Subcutaneous abdominal adipose tissue (tissue), 5 donors: ENCODE measurements at regions not wholly inside any gene's neighbourhood (a gene's known extent, or its start where the extent isn't known, plus 50 kb on each side); places are given as distances from the start of the nearest gene placed in this dataset.
"Not testable (repeated sequence)": the region's sequence is repeated elsewhere in the genome, so short reads cannot be mapped to it uniquely, and the experiment has no call there.

Experiments
- H3K27ac ChIP-seq: one replicate; pipeline ENCODE4 v1.7.0; 2013; ENCODE audit warnings: low read depth, mild to moderate bottlenecking, inconsistent platforms, low read length, moderate library complexity
- H3K27me3 ChIP-seq, 5 donors: one replicate each; pipeline ENCODE4 v1.7.0; 2013; ENCODE audit warnings: low read length in 5 of 5, inconsistent platforms in 1 of 5; ENCODE audit not compliant: control insufficient read depth in 5 of 5, insufficient read depth in 4 of 5
- H3K36me3 ChIP-seq, 5 donors: one replicate each; pipeline ENCODE4 v1.7.0; 2013; ENCODE audit warnings: low read length in 5 of 5; ENCODE audit not compliant: control insufficient read depth in 5 of 5, insufficient read depth in 5 of 5
- H3K4me1 ChIP-seq, 5 donors: one replicate each; pipeline ENCODE4 v1.7.0; 2013; ENCODE audit warnings: low read length in 5 of 5, mild to moderate bottlenecking in 3 of 5, moderate library complexity in 1 of 5; ENCODE audit not compliant: control insufficient read depth in 5 of 5, insufficient read depth in 5 of 5
- H3K4me3 ChIP-seq, 5 donors: one replicate each; pipeline ENCODE4 v1.7.0; 2013; ENCODE audit warnings: low read length in 5 of 5, low read depth in 1 of 5
- H3K9ac ChIP-seq, 5 donors: one replicate each; pipeline ENCODE4 v1.7.0; 2013; ENCODE audit warnings: low read length in 5 of 5, mild to moderate bottlenecking in 4 of 5, moderate library complexity in 3 of 5
- H3K9me3 ChIP-seq, 5 donors: one replicate each; pipeline ENCODE4 v1.7.0; 2013; ENCODE audit warnings: low read length in 5 of 5; ENCODE audit not compliant: control insufficient read depth in 5 of 5
- donor health status: healthy.
- donor health status: healthy.
- donor health status: healthy.
- donor health status: healthy.
- donor health status: healthy.

GRCh38 chr17:21756856-21757619 is 64.7 kb downstream of the KCNJ18 start:
- Histone ChIP-seq H3K9me3 (peaks cover 2 to 12% (median 6%) of the 10 kb centered on the region in 5 donors), H3K36me3 (no peaks in the 10 kb centered on the region), H3K27ac (no peak overlapping the region), H3K4me1 (no peaks in the 10 kb centered on the region), H3K9ac (no peak overlapping the region), H3K27me3 (no peaks in the 10 kb centered on the region), H3K4me3 (no peak overlapping the region)

GRCh38 chr17:21759636-21760035 is 67.3 kb downstream of the KCNJ18 start:
- H3K9ac ChIP-seq, H3K4me1 ChIP-seq: not testable (repeated sequence)

GRCh38 chr17:21763738-21764340 is 71.5 kb downstream of the KCNJ18 start:
- not testable (repeated sequence) for H3K27me3 ChIP-seq, H3K27ac ChIP-seq, H3K4me1 ChIP-seq, H3K4me3 ChIP-seq, H3K36me3 ChIP-seq, H3K9me3 ChIP-seq, H3K9ac ChIP-seq

More at GRCh38 chr17:21759636-21760035, 67.3 kb downstream of the KCNJ18 start:
- H3K27me3 ChIP-seq, H3K36me3 ChIP-seq, H3K4me3 ChIP-seq, H3K27ac ChIP-seq: not testable (repeated sequence)
- H3K9me3 ChIP-seq: peaks cover 2 to 14% (median 6%) of the 10 kb centered on the region in 5 donors

GRCh38 chr17:21765651-21766290 is 73.4 kb downstream of the KCNJ18 start:
- not testable (repeated sequence) for H3K27me3 ChIP-seq, H3K9me3 ChIP-seq, H3K9ac ChIP-seq, H3K27ac ChIP-seq, H3K4me3 ChIP-seq, H3K4me1 ChIP-seq, H3K36me3 ChIP-seq

GRCh38 chr17:21766565-21766964 is 74.2 kb downstream of the KCNJ18 start:
- not testable (repeated sequence) for H3K27ac ChIP-seq, H3K36me3 ChIP-seq, H3K4me3 ChIP-seq, H3K9me3 ChIP-seq, H3K27me3 ChIP-seq, H3K9ac ChIP-seq, H3K4me1 ChIP-seq

GRCh38 chr17:21767162-21768156 is 75.1 kb downstream of the KCNJ18 start:
- H3K36me3 ChIP-seq, H3K27me3 ChIP-seq, H3K9ac ChIP-seq, H3K4me3 ChIP-seq, H3K27ac ChIP-seq, H3K9me3 ChIP-seq, H3K4me1 ChIP-seq: not testable (repeated sequence)

- H3K9ac ChIP-seq, H3K36me3 ChIP-seq, H3K9me3 ChIP-seq, H3K4me1 ChIP-seq, H3K27me3 ChIP-seq, H3K27ac ChIP-seq, H3K4me3 ChIP-seq: not testable (repeated sequence)
These were observed 75.9 kb downstream of the KCNJ18 start for GRCh38 chr17:21768244-21768643.

- not testable (repeated sequence) for H3K36me3 ChIP-seq, H3K4me1 ChIP-seq, H3K27me3 ChIP-seq, H3K9me3 ChIP-seq, H3K4me3 ChIP-seq, H3K27ac ChIP-seq, H3K9ac ChIP-seq
These were observed 76.6 kb downstream of the KCNJ18 start for GRCh38 chr17:21768729-21769462.

- H3K27me3 ChIP-seq, H3K9ac ChIP-seq, H3K36me3 ChIP-seq, H3K4me1 ChIP-seq, H3K9me3 ChIP-seq, H3K27ac ChIP-seq, H3K4me3 ChIP-seq: not testable (repeated sequence)
These were observed 77.5 kb downstream of the KCNJ18 start for GRCh38 chr17:21769781-21770180.
